ENCODE measurements at regions not wholly inside any gene's neighbourhood (a gene's known extent, or its start where the extent isn't known, plus 50 kb on each side); places are given as distances from the start of the nearest gene placed in this dataset.
A peak's percentile ranks its signal among the peaks of the same experiment; 100 is the strongest.

DNA sequence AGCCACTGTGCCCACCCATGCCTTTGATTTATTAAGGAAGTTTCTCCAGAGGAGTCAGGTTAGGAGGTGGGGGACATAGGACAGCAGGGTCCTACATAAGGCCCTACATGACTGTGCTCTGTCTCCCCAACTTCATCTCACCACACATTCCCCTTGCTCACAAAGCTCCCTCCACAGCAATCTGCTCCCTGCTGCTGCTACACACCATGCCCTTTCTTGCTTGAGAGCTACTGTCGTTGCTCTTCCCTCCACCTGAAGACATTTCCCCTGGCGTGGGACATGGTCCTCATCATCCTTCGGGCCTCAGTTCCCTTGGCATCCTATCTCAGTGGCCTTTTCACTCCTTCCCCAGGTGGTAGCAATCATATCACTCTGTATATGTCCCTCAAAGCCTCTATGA is 75.9 kb upstream of the DAPK1 start:
- no peak overlapping the region for H3K27ac ChIP-seq (ENCODE audit: insufficient read length, low read depth, low read length)
- H3K4me2 ChIP-seq (ENCODE audit: insufficient read depth, insufficient read length, low read length) = no peak overlapping the region
- H3K79me2 ChIP-seq (ENCODE audit: insufficient read depth, low read length) = no peaks in the 10 kb centered on the region
- no peak overlapping the region for H4K91ac ChIP-seq (ENCODE audit: insufficient read length, low read depth, low read length)
- H3K23ac ChIP-seq (ENCODE audit: insufficient read length, low read depth, low read length) = no peak overlapping the region
- H3K79me1 ChIP-seq (ENCODE audit: insufficient read depth, low read depth, low read length, poor library complexity, severe bottlenecking) = no peaks in the 10 kb centered on the region
- H3K9ac ChIP-seq (ENCODE audit: extremely low read depth, insufficient read length, low read length) = no peak overlapping the region
- H2BK12ac ChIP-seq (ENCODE audit: insufficient read length, low read depth, low read length) = no peak overlapping the region
- no peaks in the 10 kb centered on the region for H3K27me3 ChIP-seq (ENCODE audit: insufficient read depth, low read length)
- Mint-ChIP-seq H3K9me3 (peaks cover 21 to 39% of the 10 kb centered on the region in 2 experiments), H3K4me1 (peaks cover 21 to 32% of the 10 kb centered on the region in 2 experiments), H3K4me3 (no peak overlapping the region), H3K27ac (peak overlapping the region in 1 of 3 experiments; percentile 77; a peak in 1 of 7 replicates), H3K36me3 (ENCODE audit: insufficient read depth in 1 of 3, low read depth in 3 of 3) (peaks cover 31 to 68% (median 43%) of the 10 kb centered on the region in 3 experiments), H3K27me3 (ENCODE audit: low read depth) (no peaks in the 10 kb centered on the region)
- H2BK20ac ChIP-seq (ENCODE audit: low read depth, low read length, poor library complexity, severe bottlenecking) = no peak overlapping the region
- no peak overlapping the region for H2AFZ ChIP-seq (ENCODE audit: low read length)
- no peak overlapping the region for H4K5ac ChIP-seq (ENCODE audit: insufficient read length, low read depth, low read length)
- no peaks in the 10 kb centered on the region for H3K23me2 ChIP-seq (ENCODE audit: insufficient read length, low read depth, low read length, poor library complexity, severe bottlenecking)
- no peak overlapping the region for H3K4ac ChIP-seq (ENCODE audit: low read depth, low read length)
- TF ChIP-seq, protein P1, sequence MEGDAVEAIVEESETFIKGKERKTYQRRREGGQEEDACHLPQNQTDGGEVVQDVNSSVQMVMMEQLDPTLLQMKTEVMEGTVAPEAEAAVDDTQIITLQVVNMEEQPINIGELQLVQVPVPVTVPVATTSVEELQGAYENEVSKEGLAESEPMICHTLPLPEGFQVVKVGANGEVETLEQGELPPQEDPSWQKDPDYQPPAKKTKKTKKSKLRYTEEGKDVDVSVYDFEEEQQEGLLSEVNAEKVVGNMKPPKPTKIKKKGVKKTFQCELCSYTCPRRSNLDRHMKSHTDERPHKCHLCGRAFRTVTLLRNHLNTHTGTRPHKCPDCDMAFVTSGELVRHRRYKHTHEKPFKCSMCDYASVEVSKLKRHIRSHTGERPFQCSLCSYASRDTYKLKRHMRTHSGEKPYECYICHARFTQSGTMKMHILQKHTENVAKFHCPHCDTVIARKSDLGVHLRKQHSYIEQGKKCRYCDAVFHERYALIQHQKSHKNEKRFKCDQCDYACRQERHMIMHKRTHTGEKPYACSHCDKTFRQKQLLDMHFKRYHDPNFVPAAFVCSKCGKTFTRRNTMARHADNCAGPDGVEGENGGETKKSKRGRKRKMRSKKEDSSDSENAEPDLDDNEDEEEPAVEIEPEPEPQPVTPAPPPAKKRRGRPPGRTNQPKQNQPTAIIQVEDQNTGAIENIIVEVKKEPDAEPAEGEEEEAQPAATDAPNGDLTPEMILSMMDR (conservative IDR thresholded peaks at IDR 0.05) = no peak
- peaks cover 11% of the 10 kb centered on the region; the same call in 1 of the 2 replicates for H3K4me1 ChIP-seq (ENCODE audit: insufficient read depth, low read length)
- no CpG with 5 or more reads among the region's 3 CpGs for WGBS (ENCODE audit: extremely low coverage, insufficient read length, low lambda C conversion rate)
- H4K8ac ChIP-seq (replicated peaks; ENCODE audit: insufficient read length, low read depth, low read length) = no peak overlapping the region
- H3K9me3 ChIP-seq (ENCODE audit: control insufficient read depth, low read depth, low read length) = peaks cover 9% of the 10 kb centered on the region
- H3K14ac ChIP-seq (ENCODE audit: insufficient read depth, low read length) = no peak overlapping the region
- peak; percentile 57 for DNase-seq
- no peak overlapping the region for H3K18ac ChIP-seq (ENCODE audit: insufficient read length, low read depth, low read length)
- no peak overlapping the region for H3T11ph ChIP-seq (ENCODE audit: low read length)
- no peak overlapping the region for H3K56ac ChIP-seq (ENCODE audit: insufficient read length, low read depth, low read length)
- no peak overlapping the region for H2AK5ac ChIP-seq (ENCODE audit: insufficient read length, low read length)
- H2BK120ac ChIP-seq (ENCODE audit: low read depth, low read length, poor library complexity, severe bottlenecking) = no peak overlapping the region
- H4K20me1 ChIP-seq (ENCODE audit: control insufficient read depth, insufficient read depth, insufficient read length) = no peaks in the 10 kb centered on the region
- H2BK15ac ChIP-seq (ENCODE audit: low read depth, low read length) = no peak overlapping the region
- no peak overlapping the region for H2BK5ac ChIP-seq (ENCODE audit: insufficient read length, low read length)
